Uterus (tissue), 3 donors: ENCODE measurements at regions not wholly inside any gene's neighbourhood (a gene's known extent, or its start where the extent isn't known, plus 50 kb on each side); places are given as distances from the start of the nearest gene placed in this dataset.

Experiments used
- DNase-seq, 2 donors: peaks; one replicate each; pipeline ENCODE4 v3.0.0-alpha.2; 2019 to 2020
- H3K27ac ChIP-seq, 2 donors: fragments of 200-600 bp; sonication (generic); 1 replicate in 1 of 2; 2 replicates in 1 of 2; pipeline ENCODE4 v1.5.1; 2016 to 2018
- H3K27me3 ChIP-seq, 2 donors: fragments of 200-600 bp; sonication (generic); one replicate each; pipeline ENCODE4 v1.5.1; 2018 to 2019; ENCODE audit warnings: control low read depth in 1 of 2
- H3K36me3 ChIP-seq, 2 donors: fragments of 200-600 bp; sonication (generic); one replicate each; pipeline ENCODE4 v1.5.1; 2019; ENCODE audit warnings: control low read depth in 1 of 2
- H3K4me1 ChIP-seq, 2 donors: fragments of 200-600 bp; sonication (generic); one replicate each; pipeline ENCODE4 v1.5.1; 2018 to 2019; ENCODE audit warnings: control low read depth in 1 of 2
- H3K4me3 ChIP-seq, 2 donors: fragments of 200-600 bp; sonication (generic); 1 replicate in 1 of 2; 2 replicates in 1 of 2; pipeline ENCODE4 v1.5.1; 2018 to 2019; ENCODE audit warnings: mild to moderate bottlenecking in 1 of 2
- H3K9me3 ChIP-seq, 2 donors: fragments of 200-600 bp; sonication (generic); one replicate each; pipeline ENCODE4 v1.5.1; 2019; ENCODE audit warnings: control low read depth in 1 of 2
- POLR2A ChIP-seq, 2 donors: fragments of 450-650 bp; IDR thresholded peaks; one replicate each; pipeline ENCODE4 v1.6.1; 2016; ENCODE audit warnings: antibody characterized with exemption in 2 of 2, mild to moderate bottlenecking in 1 of 2, moderate library complexity in 1 of 2
- intact Hi-C: fragments of 100-400 bp; cut with DNase I; formaldehyde crosslinking; loops from one replicate; pipeline ENCODE4 v1.15.1; 2023; ENCODE audit warnings: low total_unique reads
- TF ChIP-seq, protein P1 (sequence below), 4 experiments: fragments of 200-600 bp in 2 of 4; fragments of 450-650 bp in 2 of 4; sonication (generic) in 2 of 4; IDR thresholded peaks; one replicate each; pipeline ENCODE4 v1.5.1; 2016 to 2019; ENCODE audit warnings: antibody characterized with exemption in 4 of 4, mild to moderate bottlenecking in 2 of 4, moderate library complexity in 1 of 4
- donor health status: DM: yes; HTN: yes; CAD: no.

DNA sequence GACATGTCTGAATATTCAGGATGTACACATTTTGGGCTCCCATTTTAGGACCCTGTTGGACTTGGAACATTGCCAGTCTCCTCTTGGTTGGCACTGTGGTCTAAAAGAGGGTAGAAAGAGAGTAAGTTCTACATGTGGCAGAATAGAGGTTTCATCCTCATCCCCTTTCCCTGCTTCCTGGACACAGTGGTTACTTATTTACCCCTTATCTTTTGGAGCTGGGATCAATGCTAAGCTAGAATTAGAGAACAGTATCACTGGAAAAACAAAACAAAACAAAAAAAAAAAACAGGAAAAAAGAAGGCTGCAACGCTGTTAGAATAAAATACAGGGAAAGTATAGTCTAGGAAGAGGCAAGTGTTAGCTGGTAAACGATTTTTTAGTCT is 790.6 kb downstream of the MAFB start:
- no peak for DNase-seq
- H3K27me3 ChIP-seq: no peaks in the 10 kb centered on the region
- intact Hi-C loops: no loop called here
- no peaks in the 10 kb centered on the region for H3K9me3 ChIP-seq
- H3K4me1 ChIP-seq: no peaks in the 10 kb centered on the region
- no peak overlapping the region for H3K27ac ChIP-seq
- H3K36me3 ChIP-seq: no peaks in the 10 kb centered on the region
- no peak overlapping the region for H3K4me3 ChIP-seq
- TF ChIP-seq, protein P1, sequence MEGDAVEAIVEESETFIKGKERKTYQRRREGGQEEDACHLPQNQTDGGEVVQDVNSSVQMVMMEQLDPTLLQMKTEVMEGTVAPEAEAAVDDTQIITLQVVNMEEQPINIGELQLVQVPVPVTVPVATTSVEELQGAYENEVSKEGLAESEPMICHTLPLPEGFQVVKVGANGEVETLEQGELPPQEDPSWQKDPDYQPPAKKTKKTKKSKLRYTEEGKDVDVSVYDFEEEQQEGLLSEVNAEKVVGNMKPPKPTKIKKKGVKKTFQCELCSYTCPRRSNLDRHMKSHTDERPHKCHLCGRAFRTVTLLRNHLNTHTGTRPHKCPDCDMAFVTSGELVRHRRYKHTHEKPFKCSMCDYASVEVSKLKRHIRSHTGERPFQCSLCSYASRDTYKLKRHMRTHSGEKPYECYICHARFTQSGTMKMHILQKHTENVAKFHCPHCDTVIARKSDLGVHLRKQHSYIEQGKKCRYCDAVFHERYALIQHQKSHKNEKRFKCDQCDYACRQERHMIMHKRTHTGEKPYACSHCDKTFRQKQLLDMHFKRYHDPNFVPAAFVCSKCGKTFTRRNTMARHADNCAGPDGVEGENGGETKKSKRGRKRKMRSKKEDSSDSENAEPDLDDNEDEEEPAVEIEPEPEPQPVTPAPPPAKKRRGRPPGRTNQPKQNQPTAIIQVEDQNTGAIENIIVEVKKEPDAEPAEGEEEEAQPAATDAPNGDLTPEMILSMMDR (IDR thresholded peaks at IDR 0.05): no peak
- TF ChIP-seq POLR2A (IDR thresholded peaks at IDR 0.05): no peak

DNA sequence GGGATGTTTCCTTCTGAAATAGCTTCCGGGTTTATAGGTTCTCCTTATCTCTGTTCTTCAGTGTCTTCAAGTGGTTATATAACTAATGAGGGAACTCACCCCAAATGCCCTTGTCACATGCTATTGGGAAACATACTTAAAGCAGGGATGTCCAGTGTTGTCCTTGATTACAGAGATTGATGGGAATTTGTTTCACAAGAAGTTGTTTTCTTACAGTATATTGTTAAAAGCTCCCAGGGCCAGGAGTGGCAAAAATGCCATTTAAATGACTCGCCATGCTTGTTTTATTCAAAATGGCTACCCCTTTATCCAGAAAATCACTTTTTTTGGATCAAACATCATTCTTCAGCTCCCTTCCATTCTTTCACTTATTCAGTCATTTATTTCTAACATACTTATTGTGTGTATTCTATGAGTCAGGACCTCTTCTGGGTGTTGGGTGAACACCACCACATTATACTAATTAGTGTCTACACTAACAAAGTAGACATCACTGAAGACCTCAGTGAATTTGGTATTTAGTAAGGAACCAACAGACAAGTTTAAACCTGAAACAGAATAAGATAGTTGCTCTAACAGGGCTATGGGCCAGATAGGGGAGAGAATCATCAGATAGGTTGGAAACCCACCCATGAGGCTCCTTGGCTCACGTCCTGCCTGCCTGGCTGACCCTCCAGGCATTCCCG is 791.1 kb downstream of the MAFB start:
- Histone ChIP-seq H3K27me3 (no peaks in the 10 kb centered on the region), H3K4me1 (no peaks in the 10 kb centered on the region), H3K9me3 (no peaks in the 10 kb centered on the region), H3K36me3 (no peaks in the 10 kb centered on the region), H3K4me3 (no peak overlapping the region), H3K27ac (no peak overlapping the region)
- DNase-seq: no peak
- intact Hi-C loops: no loop called here
- TF ChIP-seq, protein P1 (IDR thresholded peaks at IDR 0.05): no peak
- no peak for TF ChIP-seq POLR2A (IDR thresholded peaks at IDR 0.05)

DNA sequence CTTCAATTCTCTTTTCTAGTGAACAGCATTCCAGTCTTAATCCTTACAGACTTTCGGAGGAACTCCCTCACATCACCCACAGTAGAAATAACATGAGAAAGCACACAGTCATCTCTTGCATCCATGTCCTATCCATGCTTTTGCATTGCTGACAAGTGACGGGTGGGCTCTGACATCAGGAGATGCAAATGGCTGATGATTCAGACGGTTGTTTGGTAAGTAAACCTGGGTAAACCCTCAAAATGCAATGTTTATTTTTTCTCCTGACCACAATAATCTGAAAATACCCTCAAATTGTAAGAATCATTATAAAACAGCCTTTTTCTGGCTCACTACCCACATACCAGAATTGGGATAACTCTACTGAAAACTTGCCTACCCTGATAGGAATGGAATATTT is 792.0 kb downstream of the MAFB start:
- Histone ChIP-seq H3K9me3 (no peaks in the 10 kb centered on the region), H3K4me3 (no peak overlapping the region), H3K4me1 (no peaks in the 10 kb centered on the region), H3K36me3 (no peaks in the 10 kb centered on the region), H3K27ac (no peak overlapping the region), H3K27me3 (no peaks in the 10 kb centered on the region)
- intact Hi-C loops: no loop called here
- TF ChIP-seq POLR2A (IDR thresholded peaks at IDR 0.05): no peak
- TF ChIP-seq, protein P1 (IDR thresholded peaks at IDR 0.05): no peak
- no peak for DNase-seq

DNA sequence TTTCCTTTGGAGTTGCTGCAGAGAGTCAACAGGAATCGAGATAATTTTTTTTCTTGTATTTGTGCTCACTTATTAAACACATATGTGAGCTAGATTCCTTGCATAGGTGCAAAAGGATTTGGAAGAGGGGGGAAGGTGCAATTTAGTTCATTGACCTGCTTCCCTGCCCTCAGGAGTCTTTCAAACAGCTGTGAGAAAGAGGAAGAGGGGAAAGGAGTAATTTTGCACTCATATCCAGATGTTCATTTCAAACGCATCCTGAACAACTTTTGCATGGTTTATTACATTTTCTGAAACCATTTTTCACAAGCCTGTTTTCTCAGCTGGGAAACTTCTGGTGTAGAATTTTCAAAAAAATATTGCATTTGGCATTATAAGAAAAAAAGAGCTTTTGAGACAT is 795.0 kb downstream of the MAFB start:
- Histone ChIP-seq H3K36me3 (no peaks in the 10 kb centered on the region), H3K27ac (no peak overlapping the region), H3K4me3 (no peak overlapping the region), H3K4me1 (no peaks in the 10 kb centered on the region), H3K27me3 (no peaks in the 10 kb centered on the region), H3K9me3 (no peaks in the 10 kb centered on the region)
- intact Hi-C loops: no loop called here
- TF ChIP-seq, protein P1 (IDR thresholded peaks at IDR 0.05): no peak
- no peak for TF ChIP-seq POLR2A (IDR thresholded peaks at IDR 0.05)
- DNase-seq: no peak

DNA sequence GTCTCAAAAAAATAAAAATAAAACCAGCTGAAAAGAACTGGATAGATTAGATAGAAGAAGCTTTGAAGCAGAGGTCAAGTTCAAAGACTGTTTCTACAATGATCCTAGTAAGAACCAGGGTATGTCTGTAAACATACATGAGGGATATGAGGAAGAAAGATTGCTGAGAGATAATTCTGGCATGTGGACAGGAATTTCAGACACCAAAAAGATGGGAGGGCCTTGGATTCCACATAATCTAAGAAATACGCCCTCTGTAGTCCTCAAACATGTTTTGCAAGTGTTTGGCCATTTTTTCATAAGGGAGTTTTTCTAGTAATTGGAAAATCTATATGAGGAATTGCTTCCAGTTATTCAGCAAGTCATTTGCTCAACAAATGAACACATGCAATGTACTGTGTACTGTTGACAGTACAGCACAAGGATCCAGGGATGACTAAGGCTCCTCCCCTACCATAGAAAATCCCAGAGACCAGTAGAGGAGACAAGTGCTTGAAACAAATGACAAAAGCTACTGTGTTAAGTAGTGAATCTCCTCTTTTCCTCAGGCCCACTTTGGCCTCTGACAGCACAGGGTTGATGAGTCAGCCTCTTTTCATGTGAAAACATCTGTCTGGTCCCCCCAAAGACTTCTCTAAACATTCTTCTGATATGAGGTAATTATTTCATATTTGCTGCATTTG is 795.9 kb downstream of the MAFB start:
- no peak overlapping the region for H3K4me3 ChIP-seq
- no peaks in the 10 kb centered on the region for H3K27me3 ChIP-seq
- H3K4me1 ChIP-seq: no peaks in the 10 kb centered on the region
- intact Hi-C loops: no loop called here
- no peaks in the 10 kb centered on the region for H3K9me3 ChIP-seq
- H3K27ac ChIP-seq: no peak overlapping the region
- TF ChIP-seq POLR2A (IDR thresholded peaks at IDR 0.05): no peak
- TF ChIP-seq, protein P1 (IDR thresholded peaks at IDR 0.05): no peak
- no peak for DNase-seq
- no peaks in the 10 kb centered on the region for H3K36me3 ChIP-seq
